ENCODE measurements at regions not wholly inside any gene's neighbourhood (a gene's known extent, or its start where the extent isn't known, plus 50 kb on each side); places are given as distances from the start of the nearest gene placed in this dataset.
"Not testable (repeated sequence)": the region's sequence is repeated elsewhere in the genome, so short reads cannot be mapped to it uniquely, and the experiment has no call there.

- no peak for DNase-seq (ENCODE audit: low read depth)
These were observed 833.6 kb downstream of the FLRT2 start for GRCh38 chr14:86363576-86363975.

DNA sequence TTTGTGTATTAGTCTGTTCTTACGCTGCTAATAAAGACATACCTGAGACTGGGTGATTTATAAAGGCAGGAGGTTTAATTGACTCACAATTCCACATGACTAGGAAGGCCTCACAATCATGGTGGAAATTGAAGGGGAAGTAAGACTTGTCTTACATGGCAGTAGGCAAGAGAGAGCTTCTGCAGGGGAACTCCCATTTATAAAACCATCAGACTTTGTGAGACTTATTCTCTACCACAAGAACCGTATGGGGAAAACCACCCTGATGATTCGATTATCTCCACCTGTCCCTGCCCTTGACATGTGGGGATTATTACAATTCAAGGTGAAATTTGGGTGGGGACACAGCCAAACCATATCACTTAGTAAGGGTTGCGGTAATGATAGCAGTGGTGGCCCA lies 833.1 kb downstream of the FLRT2 start:
- DNase-seq (ENCODE audit: low read depth): no peak

DNA sequence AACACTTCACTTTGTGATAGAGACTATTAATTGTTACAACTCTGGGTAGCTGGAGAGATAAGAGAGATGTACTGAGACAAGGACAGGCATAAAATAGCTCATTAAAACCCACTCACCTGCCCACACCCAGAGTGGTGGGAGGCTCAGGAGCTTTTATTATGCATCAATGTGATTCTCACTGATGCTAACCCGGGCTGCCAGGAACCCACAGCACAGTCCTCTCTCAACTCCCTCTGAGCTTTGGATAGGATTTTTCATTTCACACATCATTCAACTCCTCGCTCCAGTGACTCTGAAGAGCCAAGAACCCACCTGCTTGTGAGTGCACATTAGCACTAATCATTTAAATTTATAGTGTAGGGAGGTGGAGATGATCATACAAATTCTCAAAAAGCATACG lies 827.9 kb downstream of the FLRT2 start:
- DNase-seq (ENCODE audit: low read depth): no peak

DNA sequence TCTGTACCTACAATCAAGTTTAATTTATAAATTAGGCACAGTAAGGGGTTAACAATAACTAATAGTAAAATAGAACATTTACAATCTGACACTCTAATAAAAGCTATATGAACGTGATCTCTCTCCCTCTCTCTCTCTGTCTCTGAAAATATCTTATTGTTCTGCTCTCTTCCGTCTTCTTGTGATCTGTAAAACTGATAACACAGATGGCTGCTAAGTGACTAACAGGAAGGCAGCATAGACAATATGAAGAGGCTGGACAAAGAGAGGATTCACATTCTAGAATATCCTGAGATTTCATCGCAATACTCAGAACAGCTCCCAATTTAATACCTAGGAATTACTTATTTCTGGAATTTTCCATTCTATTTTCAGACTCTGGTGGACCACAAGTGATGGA lies 827.2 kb downstream of the FLRT2 start:
- DNase-seq (ENCODE audit: low read depth): no peak

GRCh38 chr14:86346818-86347384 lies 817.0 kb downstream of the FLRT2 start:
- no peak for DNase-seq (ENCODE audit: low read depth)

DNA sequence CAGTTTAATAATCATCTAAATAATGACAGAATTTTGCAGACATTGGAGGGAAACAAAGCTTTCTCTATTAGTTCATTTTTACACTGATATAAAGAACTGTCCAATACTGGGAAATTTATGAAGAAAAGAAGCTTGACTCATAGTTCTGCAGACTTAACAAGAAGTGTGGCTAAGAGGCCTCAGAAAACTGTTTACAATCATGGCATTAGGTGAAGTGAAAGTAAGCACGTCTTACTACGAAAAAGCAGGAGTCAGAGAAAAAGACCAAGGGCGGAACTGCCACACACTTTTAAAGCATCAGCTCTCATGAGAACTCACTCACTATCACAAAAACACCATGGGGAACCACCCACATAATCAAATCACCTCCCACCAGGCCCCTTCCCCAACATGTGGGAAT lies 804.4 kb downstream of the FLRT2 start:
- DNase-seq (ENCODE audit: low read depth): no peak

DNA sequence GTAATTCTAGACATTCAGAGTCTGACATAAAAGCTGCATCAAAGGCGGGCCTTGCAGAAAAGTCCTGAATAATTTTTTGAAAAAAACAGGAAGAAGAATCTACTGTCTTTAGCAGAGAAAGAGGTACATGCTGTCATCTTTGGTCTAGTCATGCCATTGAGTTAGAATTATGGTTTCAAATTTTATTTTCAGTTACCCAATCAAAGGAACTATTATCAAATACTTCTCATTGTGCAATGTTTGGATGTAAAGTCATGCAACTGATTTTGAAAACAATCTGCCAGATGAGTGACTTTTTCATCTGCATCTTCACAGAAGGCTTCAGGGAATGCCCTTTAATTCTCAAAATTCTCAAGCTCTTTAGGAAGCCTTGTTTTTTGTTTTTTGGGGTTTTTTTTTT lies 803.5 kb downstream of the FLRT2 start:
- DNase-seq (ENCODE audit: low read depth): no peak

DNA sequence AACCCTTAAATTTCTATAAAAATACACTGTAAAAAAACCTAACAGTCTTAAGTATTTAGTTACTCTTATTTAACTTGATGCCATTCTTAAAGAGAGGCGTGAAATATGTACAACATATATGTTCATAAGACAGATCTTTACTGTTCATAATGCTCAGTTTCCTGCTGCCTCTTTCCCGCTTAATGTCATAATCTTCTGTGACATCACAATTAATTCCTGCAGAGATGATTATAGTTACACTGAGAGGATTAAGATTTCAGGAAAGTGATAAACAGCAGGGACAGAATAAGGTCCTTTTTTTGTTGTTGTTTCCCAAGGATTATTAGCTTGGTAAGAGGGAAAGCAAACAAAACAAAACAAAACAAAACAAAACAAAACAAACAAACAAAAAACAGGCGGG lies 801.4 kb downstream of the FLRT2 start:
- no peak for DNase-seq (ENCODE audit: low read depth)

DNA sequence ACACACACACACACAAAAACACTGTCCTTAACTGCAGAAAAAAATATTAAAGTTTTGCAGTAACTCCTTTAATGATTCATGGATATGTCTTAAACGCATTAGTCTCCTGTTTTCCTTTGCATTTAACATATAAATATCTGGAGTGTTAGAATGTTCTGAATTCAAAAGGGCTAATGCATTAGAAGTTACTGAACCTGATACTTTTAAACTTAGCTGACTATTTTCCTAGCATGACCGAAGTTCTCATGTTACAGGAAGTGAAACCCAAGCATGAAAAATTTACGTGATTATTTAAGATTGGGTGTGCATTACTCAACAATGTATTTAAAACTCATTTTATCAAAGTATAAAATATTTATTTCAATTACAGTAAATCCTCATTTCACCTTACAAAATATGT lies 791.2 kb downstream of the FLRT2 start:
- no peak for DNase-seq (ENCODE audit: low read depth)

DNA sequence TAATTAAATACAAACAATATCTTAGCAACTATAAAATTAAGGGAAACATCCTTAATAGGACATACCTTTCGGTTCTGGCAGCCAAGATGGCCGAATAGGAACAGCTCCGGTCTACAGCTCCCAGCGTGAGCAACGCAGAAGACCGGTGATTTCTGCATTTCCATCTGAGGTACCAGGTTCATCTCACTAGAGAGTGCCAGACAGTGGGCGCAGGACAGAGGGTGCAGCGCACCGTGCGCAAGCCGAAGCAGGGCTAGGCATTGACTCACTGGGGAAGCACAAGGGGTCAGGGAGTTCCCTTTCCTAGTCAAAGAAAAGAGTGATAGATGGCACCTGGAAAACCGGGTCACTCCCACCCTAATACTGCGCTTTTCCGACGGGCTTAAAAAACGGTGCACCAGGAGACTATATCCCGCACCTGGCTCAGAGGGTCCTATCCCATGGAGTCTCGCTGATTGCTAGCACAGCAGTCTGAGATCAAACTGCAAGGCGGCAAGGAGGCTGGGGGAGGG lies 782.3 kb downstream of the FLRT2 start:
- DNase-seq (ENCODE audit: low read depth): not testable (repeated sequence)

DNA sequence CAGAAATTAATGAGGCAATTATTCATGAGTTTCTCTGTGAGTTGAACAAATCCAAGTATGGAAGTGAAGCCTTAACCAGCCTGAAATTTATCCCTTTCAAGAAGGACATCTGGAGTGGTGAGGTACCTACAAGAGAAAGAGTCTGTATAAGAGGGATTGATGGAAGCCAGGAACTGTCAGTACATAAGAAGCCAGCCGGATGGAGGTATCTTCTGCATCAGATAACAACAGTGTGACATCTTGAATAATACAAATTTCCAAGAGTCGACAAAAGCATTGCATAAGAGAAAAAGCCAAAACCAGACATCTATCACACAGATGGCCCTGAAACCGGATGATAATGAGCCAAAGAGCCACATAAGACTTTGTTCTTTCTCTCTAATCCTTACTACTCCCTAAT lies 781.2 kb downstream of the FLRT2 start:
- DNase-seq (ENCODE audit: low read depth): no peak

DNA sequence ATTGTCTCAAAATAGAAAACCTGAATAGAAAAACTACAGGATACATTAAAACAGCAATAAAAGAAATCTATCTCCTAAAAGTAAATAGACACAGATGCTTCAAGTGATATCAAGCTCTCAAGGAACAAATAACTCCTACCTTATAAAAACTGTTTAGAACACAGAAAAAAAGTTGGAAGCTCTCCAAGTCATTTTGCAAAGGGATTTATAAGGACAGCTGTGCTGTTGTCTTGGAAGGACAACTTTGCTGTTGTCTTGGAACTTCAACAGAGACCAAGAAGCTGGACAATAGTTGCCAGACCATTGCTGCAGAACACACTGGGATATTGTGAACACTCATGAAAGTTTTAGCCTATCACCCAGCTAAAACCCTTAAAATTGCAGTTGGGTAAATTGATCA lies 780.7 kb downstream of the FLRT2 start:
- DNase-seq (ENCODE audit: low read depth): no peak

DNA sequence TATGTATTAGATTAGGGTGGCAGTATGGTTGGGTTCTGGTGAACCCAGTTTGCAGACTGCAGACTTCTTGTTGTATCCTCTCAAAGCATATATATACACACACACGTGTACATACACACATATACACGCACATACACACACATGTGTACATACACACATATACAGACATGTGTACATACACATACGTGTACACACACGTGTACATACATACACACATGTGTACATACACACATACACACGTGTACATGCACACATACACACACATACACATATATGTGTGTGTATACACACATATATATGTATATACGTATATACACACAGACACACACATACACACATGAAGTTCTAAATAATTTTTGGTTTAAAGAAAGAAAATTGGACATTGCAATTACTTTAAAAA lies 780.2 kb downstream of the FLRT2 start:
- no peak for DNase-seq (ENCODE audit: low read depth)

- no peak for DNase-seq (ENCODE audit: low read depth)
These were observed 775.1 kb downstream of the FLRT2 start for GRCh38 chr14:86305058-86305457.

DNA sequence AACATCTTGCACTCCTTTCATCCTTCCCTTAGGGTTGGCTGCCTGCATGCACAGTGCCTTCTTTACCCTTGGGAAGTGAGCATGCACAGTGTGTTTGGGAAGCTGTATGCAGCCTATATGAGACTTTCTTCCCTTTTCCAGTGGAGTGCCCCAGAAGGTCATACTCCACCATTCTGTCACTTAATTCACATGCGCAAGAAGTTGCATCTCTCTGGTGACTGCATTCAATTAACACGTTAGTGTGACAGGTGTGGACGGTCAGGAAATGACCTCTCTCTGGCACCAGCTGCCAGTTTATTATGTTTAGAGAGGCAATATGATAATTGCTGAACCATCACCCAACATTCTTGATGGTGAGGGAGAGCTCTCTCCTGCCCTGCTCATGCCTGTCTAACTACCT lies 770.0 kb downstream of the FLRT2 start:
- DNase-seq (ENCODE audit: low read depth): no peak

DNA sequence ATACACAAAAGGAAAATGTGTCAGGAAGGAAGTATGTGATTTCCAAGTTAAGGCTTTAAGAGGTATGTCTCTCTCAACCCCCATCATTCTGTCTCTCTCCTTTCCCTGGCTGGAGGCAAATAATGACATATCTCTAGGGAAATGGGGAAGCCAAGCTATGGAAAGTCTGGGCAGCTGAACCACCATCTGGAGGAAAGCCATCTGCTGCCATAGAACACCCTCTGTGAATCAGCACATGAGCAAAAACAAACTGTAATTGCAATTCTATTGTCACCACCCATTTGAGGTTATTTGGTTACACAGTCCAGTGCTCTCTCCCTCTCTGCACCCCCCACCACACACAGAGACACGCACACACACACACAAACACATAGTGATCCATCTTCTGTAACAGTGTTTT lies 766.2 kb downstream of the FLRT2 start:
- no peak for DNase-seq (ENCODE audit: low read depth)

- no peak for DNase-seq (ENCODE audit: low read depth)
These were observed 758.4 kb downstream of the FLRT2 start for GRCh38 chr14:86288336-86288735.

GRCh38 chr14:86279405-86279804 lies 749.5 kb downstream of the FLRT2 start:
- DNase-seq (ENCODE audit: low read depth): no peak

- DNase-seq (ENCODE audit: low read depth): no peak
These were observed 728.0 kb downstream of the FLRT2 start for GRCh38 chr14:86257973-86258372.

DNA sequence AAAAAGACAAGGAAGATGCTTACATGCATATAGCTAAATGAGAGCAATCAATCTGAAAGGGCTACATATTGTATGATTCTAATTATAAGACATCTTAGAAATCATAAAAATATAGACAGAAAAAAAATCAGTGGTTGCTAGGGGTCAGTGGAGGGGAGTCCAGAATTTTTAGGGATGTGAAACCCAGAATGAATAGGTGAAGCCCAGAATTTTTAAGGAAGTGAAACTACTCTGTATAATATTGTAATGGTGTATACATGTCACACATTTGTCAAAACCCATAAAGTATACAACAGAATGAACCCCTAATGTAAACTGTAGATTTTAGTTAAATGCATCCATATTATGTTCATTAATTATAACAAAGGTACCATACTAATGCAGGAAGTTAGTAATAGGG lies 713.2 kb downstream of the FLRT2 start:
- DNase-seq (ENCODE audit: low read depth): no peak

DNA sequence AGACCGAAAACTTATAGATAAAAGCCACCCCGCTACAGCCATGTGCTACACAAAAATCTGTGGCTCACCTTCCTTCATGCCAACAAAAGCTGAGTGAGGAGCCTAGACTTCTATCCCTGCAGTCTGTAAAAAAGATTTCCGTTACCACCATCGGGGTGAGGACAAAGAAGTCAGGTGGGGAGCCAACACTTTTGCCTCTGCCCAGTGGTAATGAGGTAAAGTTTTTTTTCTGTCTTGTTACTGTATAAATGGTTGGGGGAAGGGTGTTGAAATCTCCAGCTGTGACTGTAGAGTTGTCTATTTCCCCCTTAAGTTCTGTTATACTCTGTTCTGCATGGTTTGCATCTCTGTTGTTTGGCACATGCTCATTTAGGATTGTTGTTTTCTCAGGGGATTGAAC lies 707.8 kb downstream of the FLRT2 start:
- DNase-seq (ENCODE audit: low read depth): no peak

- DNase-seq (ENCODE audit: low read depth): no peak
These were observed 691.8 kb downstream of the FLRT2 start for GRCh38 chr14:86221755-86222154.

GRCh38 chr14:86221000-86221399 lies 691.1 kb downstream of the FLRT2 start:
- no peak for DNase-seq (ENCODE audit: low read depth)

GRCh38 chr14:86217523-86217922 lies 687.6 kb downstream of the FLRT2 start:
- no peak for DNase-seq (ENCODE audit: low read depth)

DNA sequence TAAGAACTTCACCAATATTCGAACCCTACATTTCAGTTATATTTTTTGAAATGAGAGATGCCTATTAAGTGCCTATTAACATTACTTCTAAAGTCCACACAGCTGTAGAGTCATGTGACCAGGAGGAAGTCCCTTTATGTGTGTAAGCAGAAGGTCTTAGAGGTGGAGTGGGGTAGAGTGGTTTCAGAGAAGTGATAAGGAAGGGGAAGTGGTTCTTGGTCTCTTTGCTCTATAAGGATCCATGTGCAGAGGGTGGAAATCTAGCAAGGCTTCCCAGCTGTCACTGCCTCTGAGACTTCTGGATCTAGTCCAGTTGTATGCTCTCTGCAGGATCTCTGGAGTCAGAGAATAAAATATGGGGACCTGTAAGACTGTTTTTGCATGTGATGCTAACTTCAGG lies 673.9 kb downstream of the FLRT2 start:
- no peak for DNase-seq (ENCODE audit: low read depth)

All from activated T-helper 1 cell treated with Interleukin-2 at 50 U/mL for 16 hours (primary cell).